ENCODE measurements at regions not wholly inside any gene's neighbourhood (a gene's known extent, or its start where the extent isn't known, plus 50 kb on each side); places are given as distances from the start of the nearest gene placed in this dataset.

DNA sequence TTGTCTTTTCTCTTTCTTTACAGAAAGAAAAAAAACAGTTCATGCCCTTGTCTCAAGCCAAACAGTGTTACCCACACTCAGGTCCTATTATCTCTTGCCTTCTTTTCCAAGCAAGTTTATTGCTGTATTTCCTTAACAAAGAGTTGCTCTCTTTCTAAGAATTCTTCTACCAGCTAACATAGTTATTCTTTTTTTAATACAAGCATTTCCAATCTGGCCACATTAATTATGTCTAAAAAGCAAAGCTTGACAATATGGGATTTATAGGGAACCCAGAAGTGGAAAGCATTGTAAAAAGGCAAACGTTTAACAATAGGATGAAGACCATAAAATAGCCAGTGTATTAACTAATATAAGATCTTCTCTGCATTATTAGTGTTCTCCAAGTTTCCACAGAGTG is 272.5 kb upstream of the CWC22 start:
- no peak overlapping the region for H3K27ac ChIP-seq
- no peaks in the 10 kb centered on the region for H3K27me3 ChIP-seq (replicated peaks; ENCODE audit: insufficient read depth)
- intact Hi-C loops (cut with DNase I), result no loop called here
- H3K4me3 ChIP-seq, result no peak overlapping the region
- no peaks in the 10 kb centered on the region for H3K9me3 ChIP-seq
- TF ChIP-seq POLR2AphosphoS5 (IDR thresholded peaks at IDR 0.05) (no peak), POLR2A (IDR thresholded peaks at IDR 0.05) (no peak)
- TF ChIP-seq, protein P1, sequence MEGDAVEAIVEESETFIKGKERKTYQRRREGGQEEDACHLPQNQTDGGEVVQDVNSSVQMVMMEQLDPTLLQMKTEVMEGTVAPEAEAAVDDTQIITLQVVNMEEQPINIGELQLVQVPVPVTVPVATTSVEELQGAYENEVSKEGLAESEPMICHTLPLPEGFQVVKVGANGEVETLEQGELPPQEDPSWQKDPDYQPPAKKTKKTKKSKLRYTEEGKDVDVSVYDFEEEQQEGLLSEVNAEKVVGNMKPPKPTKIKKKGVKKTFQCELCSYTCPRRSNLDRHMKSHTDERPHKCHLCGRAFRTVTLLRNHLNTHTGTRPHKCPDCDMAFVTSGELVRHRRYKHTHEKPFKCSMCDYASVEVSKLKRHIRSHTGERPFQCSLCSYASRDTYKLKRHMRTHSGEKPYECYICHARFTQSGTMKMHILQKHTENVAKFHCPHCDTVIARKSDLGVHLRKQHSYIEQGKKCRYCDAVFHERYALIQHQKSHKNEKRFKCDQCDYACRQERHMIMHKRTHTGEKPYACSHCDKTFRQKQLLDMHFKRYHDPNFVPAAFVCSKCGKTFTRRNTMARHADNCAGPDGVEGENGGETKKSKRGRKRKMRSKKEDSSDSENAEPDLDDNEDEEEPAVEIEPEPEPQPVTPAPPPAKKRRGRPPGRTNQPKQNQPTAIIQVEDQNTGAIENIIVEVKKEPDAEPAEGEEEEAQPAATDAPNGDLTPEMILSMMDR (IDR thresholded peaks at IDR 0.05), result no peak
- H3K4me1 ChIP-seq (replicated peaks), result no peaks in the 10 kb centered on the region
- 31% methylated on average over 1 of the region's 1 CpG for WGBS
- no peak for DNase-seq (ENCODE audit: low spot score)
- H3K36me3 ChIP-seq, result no peaks in the 10 kb centered on the region

DNA sequence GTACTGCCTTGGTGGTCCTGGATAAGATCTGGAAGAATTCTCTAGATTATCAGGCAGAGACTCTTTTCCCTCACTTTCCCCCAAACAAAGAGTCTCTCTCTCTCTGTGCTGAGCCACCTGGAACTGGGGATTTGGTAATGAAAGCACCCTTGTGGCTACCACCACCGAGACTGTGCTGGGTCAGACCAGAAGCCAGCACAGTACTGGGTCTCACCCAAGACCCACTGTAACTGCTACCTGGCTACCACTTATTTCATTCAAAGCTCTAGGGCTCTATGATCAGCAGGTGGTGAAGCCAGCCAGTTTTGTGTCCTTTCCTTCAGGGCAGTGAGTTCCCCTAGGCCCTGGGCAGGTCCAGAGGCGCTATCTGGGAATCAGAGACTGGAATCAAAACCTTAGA is 269.6 kb upstream of the CWC22 start:
- Histone ChIP-seq H3K4me3 (no peak overlapping the region), H3K27ac (no peak overlapping the region), H3K27me3 (replicated peaks; ENCODE audit: insufficient read depth) (no peaks in the 10 kb centered on the region), H3K36me3 (no peaks in the 10 kb centered on the region), H3K9me3 (no peaks in the 10 kb centered on the region), H3K4me1 (replicated peaks) (no peaks in the 10 kb centered on the region)
- DNase-seq (ENCODE audit: low spot score), result no peak
- no peak for TF ChIP-seq POLR2A (IDR thresholded peaks at IDR 0.05)
- TF ChIP-seq POLR2AphosphoS5 (IDR thresholded peaks at IDR 0.05), result no peak
- TF ChIP-seq, protein P1 (IDR thresholded peaks at IDR 0.05), result no peak
- 79% methylated on average over 2 of the region's 2 CpGs for WGBS
- intact Hi-C loops (cut with DNase I), result no loop called here

DNA sequence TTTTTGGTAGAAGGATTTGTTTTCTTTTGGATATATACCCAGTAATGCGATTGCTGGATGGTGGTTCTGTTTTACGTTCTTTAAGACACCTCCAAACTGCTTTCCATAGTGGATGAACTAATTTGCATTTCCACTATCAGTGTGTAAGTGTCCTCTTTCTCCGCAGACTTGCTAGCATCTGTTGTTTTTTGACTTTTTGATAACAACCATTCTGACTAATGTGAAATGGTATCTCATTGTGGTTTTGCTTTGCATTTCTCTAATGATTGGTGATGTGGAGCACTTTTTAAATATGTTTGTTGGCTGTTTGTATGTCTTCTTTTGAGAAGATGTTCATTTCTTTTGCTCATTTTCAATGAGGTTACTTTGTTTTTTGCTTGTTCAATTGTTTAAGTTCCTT is 260.9 kb upstream of the CWC22 start:
- no peaks in the 10 kb centered on the region for H3K4me1 ChIP-seq (replicated peaks)
- no peak overlapping the region for H3K4me3 ChIP-seq
- H3K27ac ChIP-seq, result no peak overlapping the region
- no peaks in the 10 kb centered on the region for H3K36me3 ChIP-seq
- no peaks in the 10 kb centered on the region for H3K27me3 ChIP-seq (replicated peaks; ENCODE audit: insufficient read depth)
- H3K9me3 ChIP-seq, result no peaks in the 10 kb centered on the region
- WGBS, result 93% methylated on average over 3 of the region's 3 CpGs
- intact Hi-C loops (cut with DNase I), result no loop called here
- TF ChIP-seq, protein P1 (IDR thresholded peaks at IDR 0.05), result no peak
- TF ChIP-seq POLR2A (IDR thresholded peaks at IDR 0.05), result no peak
- no peak for TF ChIP-seq POLR2AphosphoS5 (IDR thresholded peaks at IDR 0.05)
- DNase-seq (ENCODE audit: low spot score), result no peak

GRCh38 chr2:180261976-180262375 is 254.9 kb upstream of the CWC22 start:
- intact Hi-C loops (cut with DNase I), result no loop called here
- no peaks in the 10 kb centered on the region for H3K4me1 ChIP-seq (replicated peaks)
- no peak overlapping the region for H3K4me3 ChIP-seq
- no peaks in the 10 kb centered on the region for H3K9me3 ChIP-seq
- WGBS, result 100% methylated on average over 1 of the region's 1 CpG
- no peaks in the 10 kb centered on the region for H3K27me3 ChIP-seq (replicated peaks; ENCODE audit: insufficient read depth)
- DNase-seq (ENCODE audit: low spot score), result no peak
- TF ChIP-seq, protein P1 (IDR thresholded peaks at IDR 0.05), result no peak
- TF ChIP-seq POLR2AphosphoS5 (IDR thresholded peaks at IDR 0.05) (no peak), POLR2A (IDR thresholded peaks at IDR 0.05) (no peak)
- H3K36me3 ChIP-seq, result no peaks in the 10 kb centered on the region
- no peak overlapping the region for H3K27ac ChIP-seq

- intact Hi-C loops (cut with DNase I), result no loop called here
- WGBS, result 34% methylated on average over 1 of the region's 1 CpG
- Histone ChIP-seq H3K27ac (no peak overlapping the region), H3K4me1 (replicated peaks) (no peaks in the 10 kb centered on the region), H3K4me3 (no peak overlapping the region), H3K9me3 (no peaks in the 10 kb centered on the region), H3K36me3 (no peaks in the 10 kb centered on the region), H3K27me3 (replicated peaks; ENCODE audit: insufficient read depth) (no peaks in the 10 kb centered on the region)
- no peak for DNase-seq (ENCODE audit: low spot score)
- no peak for TF ChIP-seq POLR2AphosphoS5 (IDR thresholded peaks at IDR 0.05)
- TF ChIP-seq, protein P1 (IDR thresholded peaks at IDR 0.05), result no peak
- no peak for TF ChIP-seq POLR2A (IDR thresholded peaks at IDR 0.05)
Measured at GRCh38 chr2:180258579-180258978, 251.5 kb upstream of the CWC22 start.
